Hepatocyte (in vitro differentiated cells): ENCODE measurements at regions not wholly inside any gene's neighbourhood (a gene's known extent, or its start where the extent isn't known, plus 50 kb on each side); places are given as distances from the start of the nearest gene placed in this dataset.

Experiments used
- DNase-seq: peaks from one replicate; pipeline ENCODE4 v3.0.0-alpha.2; 2016; ENCODE audit warnings: low spot score
- H2AFZ ChIP-seq: fragments of 200-600 bp; sonication (generic); 2 replicates; pipeline ENCODE4 v1.6.0; 2016; ENCODE audit warnings: antibody characterized with exemption, mild to moderate bottlenecking
- H3K27ac ChIP-seq: fragments of 200-600 bp; sonication (generic); 2 replicates; pipeline ENCODE4 v1.5.1; 2016; ENCODE audit warnings: mild to moderate bottlenecking
- H3K27me3 ChIP-seq: fragments of 200-600 bp; sonication (generic); 2 replicates; pipeline ENCODE4 v1.6.1; 2016
- H3K36me3 ChIP-seq: fragments of 200-600 bp; sonication (generic); replicated peaks from 2 replicates; pipeline ENCODE4 v1.5.1; 2016; ENCODE audit warnings: low read depth; ENCODE audit not compliant: insufficient read depth
- H3K4me1 ChIP-seq: fragments of 200-600 bp; sonication (generic); 2 replicates; pipeline ENCODE4 v1.5.1; 2016; ENCODE audit warnings: mild to moderate bottlenecking, moderate library complexity; ENCODE audit not compliant: insufficient read depth
- H3K4me2 ChIP-seq: fragments of 200-600 bp; sonication (generic); 2 replicates; pipeline ENCODE4 v1.6.0; 2016
- H3K4me3 ChIP-seq: fragments of 200-600 bp; sonication (generic); 2 replicates; pipeline ENCODE4 v1.5.1; 2016; ENCODE audit warnings: mild to moderate bottlenecking
- H3K79me2 ChIP-seq: fragments of 200-600 bp; sonication (generic); 2 replicates; pipeline ENCODE4 v1.6.0; 2017; ENCODE audit warnings: mild to moderate bottlenecking
- H3K9me2 ChIP-seq: fragments of 200-600 bp; sonication (generic); replicated peaks from 2 replicates; pipeline ENCODE4 v1.6.0; 2017; ENCODE audit warnings: mild to moderate bottlenecking; ENCODE audit not compliant: insufficient read depth
- H3K9me3 ChIP-seq: fragments of 200-600 bp; sonication (generic); 2 replicates; pipeline ENCODE4 v1.5.1; 2016; ENCODE audit warnings: low read depth, mild to moderate bottlenecking
- H4K20me1 ChIP-seq: fragments of 200-600 bp; sonication (generic); 2 replicates; pipeline ENCODE4 v1.6.0; 2016; ENCODE audit warnings: mild to moderate bottlenecking; ENCODE audit not compliant: insufficient read depth, poor library complexity, severe bottlenecking
- EZH2 ChIP-seq: fragments of 200-600 bp; sonication (generic); IDR thresholded peaks from 2 replicates; pipeline ENCODE4 v1.6.1; 2016; ENCODE audit warnings: antibody characterized with exemption, mild to moderate bottlenecking, borderline replicate concordance
- EZH2phosphoT487 ChIP-seq: fragments of 200-600 bp; sonication (generic); IDR thresholded peaks from one replicate; pipeline ENCODE4 v1.6.1; 2018; ENCODE audit warnings: antibody characterized with exemption, mild to moderate bottlenecking, low read depth, moderate library complexity; ENCODE audit not compliant: unreplicated experiment, severe bottlenecking
- WGBS: methylation state at CpG from one replicate; pipeline ENCODE4 v1.1.6; 2016; ENCODE audit warnings: low lambda C conversion rate; ENCODE audit errors: missing lambda C conversion rate; 5-methylcytosine and 5-hydroxymethylcytosine counted together
- TF ChIP-seq, protein P1 (sequence below): fragments of 200-600 bp; sonication (generic); IDR thresholded peaks from 2 replicates; pipeline ENCODE4 v1.5.1; 2016; ENCODE audit warnings: antibody characterized with exemption, mild to moderate bottlenecking; ENCODE audit not compliant: poor library complexity

DNA sequence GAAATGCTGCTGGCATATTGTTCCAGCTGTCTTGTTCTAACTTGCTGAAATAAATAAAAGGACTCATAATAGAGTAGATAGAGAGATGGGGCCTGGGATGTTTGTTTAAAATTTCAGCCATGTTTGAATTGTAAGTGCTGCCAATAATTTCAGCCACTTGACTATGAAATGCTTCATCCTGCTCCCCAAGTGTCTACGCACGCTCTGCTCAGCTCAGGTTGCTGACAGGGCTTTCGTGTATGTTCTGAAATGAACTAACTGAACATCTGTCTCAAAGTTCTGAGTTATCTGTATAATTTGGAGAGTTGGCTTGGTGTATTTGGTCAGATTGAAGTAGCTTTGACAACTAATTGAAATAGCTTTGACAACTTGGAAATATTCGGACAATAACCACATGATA is 387.8 kb downstream of the BMP2 start:
- Histone ChIP-seq H3K4me3 (no peak overlapping the region), H3K36me3 (no peaks in the 10 kb centered on the region), H4K20me1 (no peaks in the 10 kb centered on the region), H3K27me3 (no peaks in the 10 kb centered on the region), H3K9me3 (no peaks in the 10 kb centered on the region), H2AFZ (no peak overlapping the region), H3K79me2 (no peaks in the 10 kb centered on the region), H3K4me2 (no peak overlapping the region), H3K27ac (no peak overlapping the region), H3K9me2 (no peaks in the 10 kb centered on the region), H3K4me1 (no peaks in the 10 kb centered on the region)
- TF ChIP-seq, protein P1, sequence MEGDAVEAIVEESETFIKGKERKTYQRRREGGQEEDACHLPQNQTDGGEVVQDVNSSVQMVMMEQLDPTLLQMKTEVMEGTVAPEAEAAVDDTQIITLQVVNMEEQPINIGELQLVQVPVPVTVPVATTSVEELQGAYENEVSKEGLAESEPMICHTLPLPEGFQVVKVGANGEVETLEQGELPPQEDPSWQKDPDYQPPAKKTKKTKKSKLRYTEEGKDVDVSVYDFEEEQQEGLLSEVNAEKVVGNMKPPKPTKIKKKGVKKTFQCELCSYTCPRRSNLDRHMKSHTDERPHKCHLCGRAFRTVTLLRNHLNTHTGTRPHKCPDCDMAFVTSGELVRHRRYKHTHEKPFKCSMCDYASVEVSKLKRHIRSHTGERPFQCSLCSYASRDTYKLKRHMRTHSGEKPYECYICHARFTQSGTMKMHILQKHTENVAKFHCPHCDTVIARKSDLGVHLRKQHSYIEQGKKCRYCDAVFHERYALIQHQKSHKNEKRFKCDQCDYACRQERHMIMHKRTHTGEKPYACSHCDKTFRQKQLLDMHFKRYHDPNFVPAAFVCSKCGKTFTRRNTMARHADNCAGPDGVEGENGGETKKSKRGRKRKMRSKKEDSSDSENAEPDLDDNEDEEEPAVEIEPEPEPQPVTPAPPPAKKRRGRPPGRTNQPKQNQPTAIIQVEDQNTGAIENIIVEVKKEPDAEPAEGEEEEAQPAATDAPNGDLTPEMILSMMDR, result no peak
- TF ChIP-seq EZH2phosphoT487, result no peak
- no peak for TF ChIP-seq EZH2
- WGBS, result 82% methylated on average over 4 of the region's 4 CpGs
- no peak for DNase-seq

DNA sequence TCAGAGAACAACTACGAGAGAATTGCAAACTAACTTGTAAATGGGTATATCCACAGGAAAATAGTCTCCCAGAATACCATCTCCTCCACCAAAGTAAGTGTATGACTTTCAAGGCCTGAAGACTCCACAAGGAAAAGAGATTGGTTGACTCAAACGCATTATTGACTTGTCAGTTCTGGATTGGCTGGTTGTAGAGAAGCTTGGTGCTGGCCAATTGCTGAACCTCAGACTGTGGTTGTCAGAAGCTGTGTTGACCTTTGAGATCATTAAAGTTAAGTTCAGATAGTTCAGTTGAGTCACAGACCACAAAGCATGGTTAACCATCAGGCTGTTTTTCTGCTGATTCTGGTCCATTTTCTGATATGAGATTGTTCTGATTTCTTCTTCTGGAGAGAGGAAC is 388.3 kb downstream of the BMP2 start:
- Histone ChIP-seq H3K36me3 (no peaks in the 10 kb centered on the region), H3K9me3 (no peaks in the 10 kb centered on the region), H3K9me2 (no peaks in the 10 kb centered on the region), H2AFZ (no peak overlapping the region), H3K79me2 (no peaks in the 10 kb centered on the region), H3K27me3 (no peaks in the 10 kb centered on the region), H3K4me3 (no peak overlapping the region), H3K4me1 (no peaks in the 10 kb centered on the region), H4K20me1 (no peaks in the 10 kb centered on the region), H3K27ac (no peak overlapping the region), H3K4me2 (no peak overlapping the region)
- TF ChIP-seq, protein P1, result no peak
- TF ChIP-seq EZH2, result no peak
- no peak for DNase-seq
- WGBS, result 95% methylated on average over 2 of the region's 2 CpGs

DNA sequence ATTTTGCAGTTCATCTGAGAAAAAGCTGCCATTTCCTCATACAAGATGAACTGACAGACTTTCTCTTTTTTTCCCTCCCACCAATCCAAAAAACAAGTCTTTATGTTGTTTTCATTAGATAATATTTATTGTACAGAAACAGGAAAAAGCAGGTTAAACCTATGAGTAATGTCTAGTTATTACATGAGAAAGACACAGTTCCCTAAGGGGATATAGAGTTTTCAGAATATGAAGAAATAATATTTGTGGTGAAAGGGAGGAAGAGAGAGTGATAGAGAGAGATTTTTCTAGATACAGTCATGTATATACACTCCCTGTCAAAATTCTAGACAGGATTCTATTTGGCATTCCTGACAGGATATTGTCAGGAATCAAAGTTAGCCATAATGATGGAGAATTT is 392.4 kb downstream of the BMP2 start:
- Histone ChIP-seq H3K27me3 (no peaks in the 10 kb centered on the region), H3K9me3 (no peaks in the 10 kb centered on the region), H2AFZ (no peak overlapping the region), H3K36me3 (no peaks in the 10 kb centered on the region), H3K79me2 (no peaks in the 10 kb centered on the region), H3K27ac (no peak overlapping the region), H3K9me2 (no peaks in the 10 kb centered on the region), H4K20me1 (no peaks in the 10 kb centered on the region), H3K4me3 (no peak overlapping the region), H3K4me2 (no peak overlapping the region), H3K4me1 (no peaks in the 10 kb centered on the region)
- DNase-seq, result no peak
- no peak for TF ChIP-seq EZH2
- TF ChIP-seq, protein P1, result no peak
- TF ChIP-seq EZH2phosphoT487, result no peak

DNA sequence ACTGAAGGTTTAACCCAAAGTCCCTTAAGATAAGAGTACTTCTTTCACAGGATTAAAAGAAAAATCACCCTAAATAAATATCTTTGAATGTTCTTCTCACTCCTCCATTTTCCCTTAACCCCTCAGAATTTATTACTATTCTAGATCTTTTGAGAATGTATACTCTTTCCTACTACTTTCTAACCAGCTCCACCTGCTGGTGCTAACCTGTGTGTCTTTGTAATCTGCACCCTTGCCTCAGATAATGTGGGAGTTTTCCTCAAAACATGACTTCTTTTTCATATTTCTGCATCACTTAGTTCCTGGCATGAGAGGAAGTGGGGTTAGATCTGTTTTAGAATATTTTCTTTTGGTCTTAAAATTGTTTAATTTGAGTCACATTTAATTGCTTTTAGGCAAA is 394.2 kb downstream of the BMP2 start:
- no peak overlapping the region for H3K27ac ChIP-seq

More for the DNA sequence above, 394.2 kb downstream of the BMP2 start:
- Histone ChIP-seq H2AFZ (no peak overlapping the region), H3K4me1 (no peaks in the 10 kb centered on the region), H3K79me2 (no peaks in the 10 kb centered on the region), H3K27me3 (no peaks in the 10 kb centered on the region), H3K4me3 (no peak overlapping the region), H3K9me2 (no peaks in the 10 kb centered on the region), H3K36me3 (no peaks in the 10 kb centered on the region), H3K4me2 (no peak overlapping the region), H3K9me3 (no peaks in the 10 kb centered on the region), H4K20me1 (no peaks in the 10 kb centered on the region)
- DNase-seq, result peak; percentile 53
- TF ChIP-seq EZH2, result no peak
- TF ChIP-seq, protein P1, result peak; percentile 63
